Neuronal stem cell (in vitro differentiated cells): ENCODE measurements at regions not wholly inside any gene's neighbourhood (a gene's known extent, or its start where the extent isn't known, plus 50 kb on each side); places are given as distances from the start of the nearest gene placed in this dataset.

Source experiments
- DNase-seq: peaks from one replicate; pipeline ENCODE4 v3.0.0-alpha.2; 2013; ENCODE audit warnings: low spot score
- H2AFZ ChIP-seq: one replicate; pipeline ENCODE4 v1.6.1; 2013; ENCODE audit warnings: mild to moderate bottlenecking, low read length, inconsistent platforms
- H2AK5ac ChIP-seq: 2 replicates; pipeline ENCODE4 v1.6.1; 2013; ENCODE audit warnings: low read depth, mild to moderate bottlenecking, inconsistent platforms, low read length, moderate library complexity, mixed read lengths
- H2BK120ac ChIP-seq: 2 replicates; pipeline ENCODE4 v1.6.1; 2013; ENCODE audit warnings: low read depth, mild to moderate bottlenecking, inconsistent platforms, low read length, moderate library complexity, mixed read lengths
- H2BK12ac ChIP-seq: one replicate; pipeline ENCODE4 v1.6.1; 2013; ENCODE audit warnings: low read length, inconsistent platforms
- H2BK15ac ChIP-seq: 2 replicates; pipeline ENCODE4 v1.6.1; 2013; ENCODE audit warnings: mild to moderate bottlenecking, low read length, inconsistent platforms, mixed read lengths
- H2BK5ac ChIP-seq: one replicate; pipeline ENCODE4 v1.6.1; 2013; ENCODE audit warnings: inconsistent platforms, mild to moderate bottlenecking, low read length, moderate library complexity
- H3K14ac ChIP-seq: one replicate; pipeline ENCODE4 v1.6.1; 2013; ENCODE audit warnings: low read length, inconsistent platforms
- H3K18ac ChIP-seq: 2 replicates; pipeline ENCODE4 v1.6.1; 2013; ENCODE audit warnings: low read length, inconsistent platforms
- H3K23ac ChIP-seq: 2 replicates; pipeline ENCODE4 v1.6.1; 2013; ENCODE audit warnings: low read depth, mild to moderate bottlenecking, mixed read lengths, low read length, inconsistent platforms; ENCODE audit not compliant: poor library complexity
- H3K27ac ChIP-seq: replicated peaks from 3 replicates; pipeline ENCODE4 v1.5.1; 2013; ENCODE audit warnings: low read length, inconsistent platforms
- H3K27me3 ChIP-seq, 3 experiments: 2 replicates each; pipeline ENCODE4 v1.6.1; 2013; ENCODE audit warnings: low read length in 3 of 3, mild to moderate bottlenecking in 2 of 3, inconsistent platforms in 1 of 3, low read depth in 1 of 3, mixed read lengths in 1 of 3, moderate library complexity in 1 of 3; ENCODE audit not compliant: control insufficient read depth in 3 of 3, insufficient read depth in 3 of 3
- H3K36me3 ChIP-seq, 2 donors: replicated peaks in 1 of 2; 2 replicates each; pipeline ENCODE4 v1.6.1; 2013; ENCODE audit warnings: low read length in 2 of 2; ENCODE audit not compliant: control insufficient read depth in 2 of 2, insufficient read depth in 2 of 2
- H3K4ac ChIP-seq: 2 replicates; pipeline ENCODE4 v1.6.1; 2013; ENCODE audit warnings: inconsistent platforms, mild to moderate bottlenecking, low read length, moderate library complexity
- H3K4me1 ChIP-seq, 2 donors: 1 replicate in 1 of 2; 2 replicates in 1 of 2; pipeline ENCODE4 v1.6.1; 2013; ENCODE audit warnings: low read length in 2 of 2, low read depth in 1 of 2; ENCODE audit not compliant: control insufficient read depth in 2 of 2, insufficient read depth in 1 of 2
- H3K4me2 ChIP-seq: one replicate; pipeline ENCODE4 v1.6.1; 2013; ENCODE audit warnings: mild to moderate bottlenecking, low read length, inconsistent platforms; ENCODE audit not compliant: insufficient read depth, poor library complexity, severe bottlenecking
- H3K4me3 ChIP-seq, 2 donors: 2 replicates each; pipeline ENCODE4 v1.5.1; 2013; ENCODE audit warnings: low read length in 2 of 2, mild to moderate bottlenecking in 2 of 2, inconsistent platforms in 1 of 2, moderate library complexity in 1 of 2
- H3K79me1 ChIP-seq: one replicate; pipeline ENCODE4 v1.6.1; 2013; ENCODE audit warnings: low read depth, mild to moderate bottlenecking, inconsistent platforms, low read length, moderate library complexity
- H3K9ac ChIP-seq: one replicate; pipeline ENCODE4 v1.6.1; 2013; ENCODE audit warnings: mild to moderate bottlenecking, low read depth, low read length, inconsistent platforms; ENCODE audit not compliant: poor library complexity
- H3K9me3 ChIP-seq, 2 donors: replicated peaks in 1 of 2; 2 replicates each; pipeline versions ENCODE3 to v1.6.1; 2013; ENCODE audit warnings: low read length in 2 of 2, mild to moderate bottlenecking in 2 of 2, inconsistent platforms in 1 of 2, low read depth in 1 of 2, mixed read lengths in 1 of 2, moderate library complexity in 1 of 2; ENCODE audit not compliant: control insufficient read depth in 2 of 2, insufficient read depth in 1 of 2
- H4K8ac ChIP-seq: one replicate; pipeline ENCODE4 v1.6.1; 2013; ENCODE audit warnings: low read depth, mild to moderate bottlenecking, inconsistent platforms, low read length, moderate library complexity
- H4K91ac ChIP-seq: one replicate; pipeline ENCODE4 v1.6.1; 2013; ENCODE audit warnings: low read length, low read depth, mild to moderate bottlenecking, inconsistent platforms; ENCODE audit not compliant: poor library complexity
- WGBS, 2 donors: extraction: QIAGEN DNeasy Blood & Tissue Kit; methylation state at CpG; one replicate each; pipeline ENCODE4 v1.1.7; 2013; ENCODE audit warnings: missing lambda C conversion rate in 2 of 2, mixed read lengths in 1 of 2; ENCODE audit not compliant: insufficient read length in 2 of 2, insufficient replicate concordance in 1 of 2; ENCODE audit errors: extremely low coverage in 2 of 2; 5-methylcytosine and 5-hydroxymethylcytosine counted together

DNA sequence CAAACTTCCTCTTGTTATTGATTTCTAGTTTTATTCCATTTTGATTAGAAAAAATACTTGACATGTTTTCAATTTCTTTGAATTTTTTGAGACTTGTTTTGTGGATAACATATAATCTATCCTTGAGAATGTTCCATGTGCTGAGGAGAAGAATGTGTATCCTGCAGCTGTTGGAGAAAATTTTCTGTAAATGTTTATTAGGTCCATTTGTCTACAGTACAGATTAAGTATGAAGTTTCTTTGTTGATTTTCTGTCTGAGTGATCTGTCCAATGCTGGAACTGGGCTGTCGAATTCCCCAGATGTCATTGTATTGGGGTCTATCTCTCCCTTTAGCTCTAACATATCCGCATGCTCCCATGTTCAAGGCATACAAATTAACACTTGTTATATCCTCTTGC, 251.2 kb downstream of the CSNK1G3 start:
- Histone ChIP-seq H3K36me3 (no peaks in the 10 kb centered on the region), H2BK15ac (no peak overlapping the region), H3K18ac (no peak overlapping the region), H2BK120ac (no peak overlapping the region), H2AFZ (no peak overlapping the region), H3K27me3 (no peaks in the 10 kb centered on the region), H4K8ac (no peak overlapping the region), H3K4me2 (no peak overlapping the region), H3K27ac (no peak overlapping the region), H2BK5ac (no peak overlapping the region), H3K4ac (no peak overlapping the region), H2BK12ac (no peak overlapping the region), H3K4me3 (no peak overlapping the region), H4K91ac (no peak overlapping the region), H2AK5ac (no peak overlapping the region), H3K9me3 (peaks cover 0 to 23% of the 10 kb centered on the region in 2 donors), H3K23ac (no peak overlapping the region), H3K79me1 (no peaks in the 10 kb centered on the region), H3K9ac (no peak overlapping the region), H3K4me1 (no peaks in the 10 kb centered on the region), H3K14ac (no peak overlapping the region)
- DNase-seq: no peak
- no CpG with 5 or more reads among the region's 2 CpGs for WGBS, 2 donors

DNA sequence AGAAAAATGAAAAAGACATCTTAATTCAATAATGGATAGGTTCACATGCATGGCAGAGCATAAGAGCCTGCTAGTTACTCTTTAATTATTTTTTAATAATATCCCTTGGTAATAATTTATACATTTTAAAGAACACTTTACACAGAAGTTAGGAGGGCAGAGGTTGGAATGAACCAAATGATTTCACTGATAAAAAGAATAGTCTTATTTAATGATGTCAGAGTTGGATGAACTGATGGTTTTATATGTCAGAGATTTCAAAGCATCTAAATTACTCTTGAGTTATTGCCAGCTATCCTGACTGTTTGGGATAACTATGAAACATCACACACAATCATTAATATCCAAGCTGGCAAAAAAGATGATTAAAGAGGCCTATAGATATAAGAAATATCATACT, 244.8 kb downstream of the CSNK1G3 start:
- peaks cover 0 to 17% of the 10 kb centered on the region in 2 donors for H3K9me3 ChIP-seq
- no peak overlapping the region for H3K18ac ChIP-seq
- peaks cover 6 to 25% of the 10 kb centered on the region in 2 donors for H3K4me1 ChIP-seq
- H2BK120ac ChIP-seq: no peak overlapping the region
- no peaks in the 10 kb centered on the region for H3K27me3 ChIP-seq
- H2BK15ac ChIP-seq: no peak overlapping the region
- H3K9ac ChIP-seq: no peak overlapping the region
- no peaks in the 10 kb centered on the region for H3K79me1 ChIP-seq
- no peak overlapping the region for H2BK5ac ChIP-seq
- H4K91ac ChIP-seq: no peak overlapping the region
- H4K8ac ChIP-seq: no peak overlapping the region
- no peak overlapping the region for H2BK12ac ChIP-seq
- peak overlapping the region; percentile 57 for H2AFZ ChIP-seq
- DNase-seq: no peak
- H3K4ac ChIP-seq: no peak overlapping the region
- H2AK5ac ChIP-seq: no peak overlapping the region
- H3K36me3 ChIP-seq: no peaks in the 10 kb centered on the region
- no peak overlapping the region for H3K27ac ChIP-seq
- no peak overlapping the region for H3K4me2 ChIP-seq
- no peak overlapping the region for H3K14ac ChIP-seq
- no peak overlapping the region for H3K4me3 ChIP-seq
- no peak overlapping the region for H3K23ac ChIP-seq

DNA sequence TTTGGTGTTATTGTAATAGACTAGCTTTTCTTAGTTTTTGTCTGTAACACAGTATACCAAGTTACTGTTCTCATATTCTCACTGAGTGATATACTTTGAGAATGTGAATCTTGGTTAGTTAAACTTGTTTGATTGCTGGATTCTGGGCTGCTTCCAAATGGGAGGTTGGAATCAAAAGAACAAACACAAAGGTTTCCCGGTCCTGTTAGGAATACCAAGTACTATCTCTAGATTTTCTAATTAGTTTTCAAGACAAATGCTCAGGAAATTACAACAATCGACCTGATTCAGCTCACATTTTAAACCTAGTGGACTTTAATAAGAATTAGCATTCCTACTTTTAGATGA, 244.3 kb downstream of the CSNK1G3 start:
- peaks cover 6 to 25% of the 10 kb centered on the region in 2 donors for H3K4me1 ChIP-seq
- no peak overlapping the region for H2BK15ac ChIP-seq
- no peaks in the 10 kb centered on the region for H3K27me3 ChIP-seq
- H3K18ac ChIP-seq: no peak overlapping the region
- H3K4me2 ChIP-seq: no peak overlapping the region
- H3K14ac ChIP-seq: no peak overlapping the region
- H4K91ac ChIP-seq: no peak overlapping the region
- H3K36me3 ChIP-seq: no peaks in the 10 kb centered on the region
- H4K8ac ChIP-seq: no peak overlapping the region
- H3K4ac ChIP-seq: no peak overlapping the region
- no CpG with 5 or more reads among the region's 2 CpGs for WGBS, 2 donors
- H2BK5ac ChIP-seq: no peak overlapping the region
- no peak overlapping the region for H2AK5ac ChIP-seq
- DNase-seq: no peak
- no peak overlapping the region for H3K9ac ChIP-seq
- no peaks in the 10 kb centered on the region for H3K79me1 ChIP-seq
- H3K23ac ChIP-seq: no peak overlapping the region
- H2BK12ac ChIP-seq: no peak overlapping the region
- H3K27ac ChIP-seq: no peak overlapping the region
- peaks cover 0 to 17% of the 10 kb centered on the region in 2 donors for H3K9me3 ChIP-seq
- peak overlapping the region; percentile 57 for H2AFZ ChIP-seq
- H3K4me3 ChIP-seq: no peak overlapping the region
- no peak overlapping the region for H2BK120ac ChIP-seq

DNA sequence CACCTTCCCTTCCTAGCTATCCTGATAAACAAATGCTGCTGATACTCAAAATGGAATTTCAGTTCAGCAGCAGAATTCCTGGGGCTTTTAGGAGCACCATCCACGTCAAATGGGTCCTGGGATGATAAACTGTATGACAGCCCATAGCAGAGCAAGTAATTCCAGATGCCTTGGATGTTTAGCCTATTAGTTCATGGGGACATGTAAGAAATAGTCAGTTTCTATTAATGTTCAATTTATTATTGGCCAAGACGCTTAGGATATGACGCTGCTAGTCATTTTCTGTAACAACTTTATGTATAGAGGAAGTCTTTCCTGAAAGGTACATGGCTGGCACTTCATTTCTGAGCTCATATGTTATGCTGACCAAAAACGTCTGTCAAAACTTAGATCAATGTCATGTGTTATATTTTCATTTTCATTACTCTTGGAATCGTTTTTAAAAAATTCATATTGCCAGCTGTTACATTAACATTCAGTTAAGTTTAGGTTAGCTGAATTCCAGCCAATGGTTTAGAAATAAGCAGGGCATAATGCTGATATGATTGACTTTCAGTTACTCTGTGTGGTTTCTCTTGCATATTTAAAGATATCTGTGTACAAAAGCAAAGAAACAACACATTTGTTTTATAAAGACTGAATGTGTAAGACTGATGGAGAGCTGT, 243.8 kb downstream of the CSNK1G3 start:
- H2BK15ac ChIP-seq: no peak overlapping the region
- H2AFZ ChIP-seq: peak overlapping the region; percentile 57
- no peak overlapping the region for H3K18ac ChIP-seq
- H4K8ac ChIP-seq: no peak overlapping the region
- H2AK5ac ChIP-seq: no peak overlapping the region
- H3K14ac ChIP-seq: no peak overlapping the region
- WGBS, 2 donors: no CpG with 5 or more reads among the region's 5 CpGs
- no peak overlapping the region for H2BK5ac ChIP-seq
- H3K9ac ChIP-seq: no peak overlapping the region
- H2BK12ac ChIP-seq: no peak overlapping the region
- H3K9me3 ChIP-seq: peaks cover 0 to 17% of the 10 kb centered on the region in 2 donors
- H2BK120ac ChIP-seq: no peak overlapping the region
- no peak overlapping the region for H3K4me2 ChIP-seq
- H3K4me1 ChIP-seq: peaks cover 6 to 25% of the 10 kb centered on the region in 2 donors
- no peaks in the 10 kb centered on the region for H3K36me3 ChIP-seq
- no peak overlapping the region for H3K23ac ChIP-seq
- no peaks in the 10 kb centered on the region for H3K27me3 ChIP-seq
- no peak overlapping the region for H3K4me3 ChIP-seq
- H4K91ac ChIP-seq: no peak overlapping the region
- no peaks in the 10 kb centered on the region for H3K79me1 ChIP-seq
- no peak for DNase-seq
- H3K4ac ChIP-seq: no peak overlapping the region
- no peak overlapping the region for H3K27ac ChIP-seq
